ENCODE measurements at regions not wholly inside any gene's neighbourhood (a gene's known extent, or its start where the extent isn't known, plus 50 kb on each side); places are given as distances from the start of the nearest gene placed in this dataset.

GRCh38 chr2:2874341-2874740, 503.3 kb downstream of the EIPR1 start:
- TF ChIP-seq ZNF274 (IDR thresholded peaks at IDR 0.05; ENCODE audit: low read depth, low read length), result no peak
- TF ChIP-seq YY1 (IDR thresholded peaks at IDR 0.05; ENCODE audit: insufficient read depth, insufficient read length), result no peak

All from NT2/D1 (cell line).